A549 (cell line): ENCODE measurements at regions not wholly inside any gene's neighbourhood (a gene's known extent, or its start where the extent isn't known, plus 50 kb on each side); places are given as distances from the start of the nearest gene placed in this dataset.

Source experiments
- CEBPB ChIP-seq, 2 experiments: fragments of >200 bp in 1 of 2; sonication (Bioruptor Twin) in 1 of 2; formaldehyde crosslinking in 1 of 2; IDR thresholded peaks; 2 replicates each; pipeline ENCODE4 v1.6.1; 2012 to 2016
- CTCF ChIP-seq: fragments of >200 bp; sonication (Bioruptor Twin); formaldehyde crosslinking; IDR thresholded peaks from 3 replicates; pipeline ENCODE4 v1.5.1; 2016
- EHMT2 ChIP-seq: fragments of 200-600 bp; sonication (generic); IDR thresholded peaks from 2 replicates; pipeline ENCODE4 v1.6.1; 2016; ENCODE audit warnings: antibody characterized with exemption, low read depth, mild to moderate bottlenecking, moderate library complexity
- ELK1 ChIP-seq: fragments of 150-350 bp; IDR thresholded peaks from 2 replicates; pipeline ENCODE4 v1.6.1; 2014; ENCODE audit warnings: low read depth, mild to moderate bottlenecking, low read length
- ESRRA ChIP-seq: fragments of 150-350 bp; IDR thresholded peaks from 2 replicates; pipeline ENCODE4 v1.6.1; 2014; ENCODE audit warnings: mild to moderate bottlenecking, low read length, borderline replicate concordance
- MAZ ChIP-seq: fragments of 150-350 bp; IDR thresholded peaks from 2 replicates; pipeline ENCODE4 v1.6.1; 2014; ENCODE audit warnings: antibody characterized with exemption, low read depth, low read length, borderline replicate concordance
- NR3C1 ChIP-seq: fragments of >200 bp; sonication (Bioruptor Twin); formaldehyde crosslinking; IDR thresholded peaks from 3 replicates; pipeline ENCODE4 v1.6.1; 2017
- PBX3 ChIP-seq: IDR thresholded peaks from 2 replicates; pipeline ENCODE4 v1.6.1; 2012
- POLR2A ChIP-seq: IDR thresholded peaks from 2 replicates; pipeline ENCODE4 v1.6.1; 2012; ENCODE audit warnings: mild to moderate bottlenecking, low read length
- RCOR1 ChIP-seq: fragments of 150-350 bp; IDR thresholded peaks from 2 replicates; pipeline ENCODE4 v1.6.1; 2014; ENCODE audit warnings: antibody characterized with exemption, low read length, low read depth
- REST ChIP-seq: fragments of 200-600 bp; sonication (generic); IDR thresholded peaks from 2 replicates; pipeline ENCODE4 v1.6.1; 2016; ENCODE audit warnings: antibody characterized with exemption, mild to moderate bottlenecking, moderate library complexity
- USF2 ChIP-seq: fragments of 450-650 bp; IDR thresholded peaks from 2 replicates; pipeline ENCODE4 v1.6.1; 2014; ENCODE audit warnings: antibody characterized with exemption

GRCh38 chr6:144722154-144722737 is 437.1 kb downstream of the UTRN start:
- TF ChIP-seq CTCF (no peak), RCOR1 (no peak), PBX3 (no peak), ELK1 (no peak), NR3C1 (no peak), USF2 (no peak), MAZ (no peak), POLR2A (no peak), EHMT2 (no peak), ESRRA (no peak), REST (no peak), CEBPB (IDR thresholded peaks at IDR 0.05) (no peak)
